ENCODE measurements at regions not wholly inside any gene's neighbourhood (a gene's known extent, or its start where the extent isn't known, plus 50 kb on each side); places are given as distances from the start of the nearest gene placed in this dataset.

DNA sequence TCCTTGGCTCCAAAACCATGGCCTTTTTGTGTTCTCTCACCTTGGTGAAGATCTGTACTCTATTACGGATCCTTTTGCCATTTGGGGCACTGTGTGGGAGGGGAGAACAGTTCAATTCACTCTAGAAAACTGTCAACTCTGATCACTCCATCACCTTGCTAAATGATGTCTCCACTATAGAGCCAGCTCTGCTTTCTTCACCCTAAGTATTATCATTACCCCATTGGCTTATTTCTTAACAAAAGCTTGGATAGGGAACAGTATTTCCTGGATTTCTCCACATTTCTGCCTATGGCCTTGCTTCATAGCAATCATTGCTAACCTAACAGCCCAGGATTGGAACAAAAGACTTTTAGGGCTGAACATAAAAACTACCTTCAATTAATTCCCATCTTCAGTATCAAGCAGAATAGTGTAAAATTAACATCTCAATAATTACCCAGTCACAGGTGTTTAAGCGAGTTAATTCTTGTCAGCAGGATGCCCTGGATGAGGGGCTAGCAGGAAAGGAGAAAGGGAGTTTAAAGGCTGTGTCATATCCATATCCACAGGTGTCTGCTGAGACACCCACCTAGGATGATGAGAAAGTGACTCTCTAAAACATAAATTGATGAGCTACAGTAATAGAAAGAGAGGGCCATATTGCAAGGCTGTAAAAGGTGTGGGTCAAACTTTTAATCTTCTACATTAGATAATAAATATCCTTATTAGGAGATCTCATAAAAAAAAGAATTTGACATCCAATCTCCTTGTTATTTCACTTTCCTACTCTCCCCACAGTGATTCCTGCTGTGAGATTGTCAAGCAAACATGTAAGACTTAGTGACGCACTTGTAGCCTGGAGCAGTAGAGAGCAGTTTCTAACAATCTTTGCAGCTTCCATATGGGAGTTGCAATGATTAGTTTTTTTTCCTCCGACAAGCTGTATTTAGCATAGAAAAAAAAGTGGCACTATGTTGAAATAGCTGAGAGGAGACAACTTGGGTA is 589.5 kb upstream of the NXPH2 start:
- Histone ChIP-seq H3K4me1 (replicated peaks in 1 of 2) (peaks cover 6 to 9% of the 10 kb centered on the region in 2 donors), H3K27ac (no peak overlapping the region), H3K4me3 (no peak overlapping the region)
- 0 to 100% (median 60%) methylated on average over 1 to 4 of the region's 4 CpGs for WGBS, 10 experiments
- in situ Hi-C loops (cut with MboI; ENCODE audit: low pct_unique_long_range_greater_than_20kb in 2 of 9, low sequenced_read_pairs in 9 of 9, unreplicated experiment in 9 of 9): no loop called here
- no peak for ATAC-seq (replicated peaks in 6 of 8)

DNA sequence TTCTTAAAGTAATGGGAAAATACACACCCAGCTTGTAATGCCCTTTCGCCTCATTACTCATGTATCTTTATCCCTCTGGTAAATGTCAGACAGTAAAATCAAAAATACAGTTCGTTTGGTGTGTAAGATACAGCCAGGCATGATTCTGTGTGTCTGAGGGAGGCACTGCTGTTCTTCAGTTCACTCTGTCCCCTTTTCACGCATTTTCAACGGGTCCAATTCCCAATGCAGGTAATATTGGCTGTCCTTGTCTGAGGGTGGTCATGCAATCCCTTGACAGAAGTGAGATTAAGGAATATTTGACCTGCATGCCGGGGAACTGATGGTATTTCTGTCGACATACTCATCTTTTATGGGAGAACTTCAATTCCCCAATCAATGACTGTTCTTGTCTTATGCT is 587.2 kb upstream of the NXPH2 start:
- ATAC-seq (replicated peaks in 6 of 8): peak in 1 of 8 experiments; percentile 15
- Histone ChIP-seq H3K4me3 (no peak overlapping the region), H3K4me1 (replicated peaks in 1 of 2) (peaks cover 6 to 9% of the 10 kb centered on the region in 2 donors), H3K27ac (no peak overlapping the region)
- WGBS, 10 experiments: 3 to 100% (median 59%) methylated on average over 1 to 6 of the region's 6 CpGs; no CpG with 5 or more reads in 3 of the 10 experiments
- in situ Hi-C loops (cut with MboI; ENCODE audit: low pct_unique_long_range_greater_than_20kb in 2 of 9, low sequenced_read_pairs in 9 of 9, unreplicated experiment in 9 of 9): no loop called here

DNA sequence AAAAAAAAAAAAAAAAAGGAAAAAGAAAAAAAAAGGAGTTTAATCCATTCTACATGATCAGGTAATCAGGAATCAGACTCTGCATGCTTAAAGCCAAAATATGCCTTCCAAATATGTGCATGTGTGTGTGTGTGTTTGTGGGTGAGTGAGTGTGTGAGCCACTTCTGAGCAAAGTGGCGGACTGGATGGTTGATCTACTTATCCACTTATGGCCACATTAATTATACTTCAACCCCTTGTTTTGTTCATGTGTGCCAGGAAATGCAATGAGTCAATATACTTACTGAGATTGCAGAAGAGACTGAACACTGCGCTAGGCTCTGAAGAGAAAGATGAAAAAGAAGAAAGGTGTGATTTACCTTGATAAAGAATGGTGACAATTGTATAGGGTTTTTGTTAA is 586.5 kb upstream of the NXPH2 start:
- in situ Hi-C loops (cut with MboI; ENCODE audit: low pct_unique_long_range_greater_than_20kb in 2 of 9, low sequenced_read_pairs in 9 of 9, unreplicated experiment in 9 of 9): no loop called here
- no peak overlapping the region for H3K4me3 ChIP-seq
- WGBS, 10 experiments: 17 to 100% (median 87%) methylated on average over 1 to 2 of the region's 2 CpGs; no CpG with 5 or more reads in 2 of the 10 experiments
- ATAC-seq (replicated peaks in 6 of 8): peak in 1 of 8 experiments; percentile 55
- peaks cover 6 to 9% of the 10 kb centered on the region in 2 donors for H3K4me1 ChIP-seq (replicated peaks in 1 of 2)
- no peak overlapping the region for H3K27ac ChIP-seq

DNA sequence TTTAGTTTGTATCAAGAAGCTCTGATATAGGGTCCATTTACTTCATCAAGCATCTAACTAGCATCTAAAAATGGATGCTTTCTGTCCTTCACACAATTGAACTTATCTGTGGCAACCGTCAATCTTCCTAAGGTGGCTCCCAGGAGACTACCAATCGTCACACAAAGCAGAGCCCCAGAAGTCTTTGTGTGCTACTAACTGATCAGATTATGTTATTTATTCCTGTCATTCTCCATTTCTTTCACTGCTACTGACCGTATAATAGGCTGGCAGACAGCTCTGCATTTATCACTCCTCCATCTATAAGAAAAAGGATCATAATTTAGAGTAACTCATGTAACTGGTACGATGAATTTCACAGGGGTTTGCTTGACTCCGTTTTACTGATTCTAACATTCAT is 585.0 kb upstream of the NXPH2 start:
- Histone ChIP-seq H3K4me3 (no peak overlapping the region), H3K4me1 (replicated peaks in 1 of 2) (peaks cover 6 to 9% of the 10 kb centered on the region in 2 donors), H3K27ac (no peak overlapping the region)
- WGBS, 10 experiments: 0 to 78% (median 60%) methylated on average over 2 to 5 of the region's 5 CpGs; no CpG with 5 or more reads in 3 of the 10 experiments
- peak in 3 of 8 experiments; percentile 37 to 75 (median 70) for ATAC-seq (replicated peaks in 6 of 8)
- in situ Hi-C loops (cut with MboI; ENCODE audit: low pct_unique_long_range_greater_than_20kb in 2 of 9, low sequenced_read_pairs in 9 of 9, unreplicated experiment in 9 of 9): no loop called here

DNA sequence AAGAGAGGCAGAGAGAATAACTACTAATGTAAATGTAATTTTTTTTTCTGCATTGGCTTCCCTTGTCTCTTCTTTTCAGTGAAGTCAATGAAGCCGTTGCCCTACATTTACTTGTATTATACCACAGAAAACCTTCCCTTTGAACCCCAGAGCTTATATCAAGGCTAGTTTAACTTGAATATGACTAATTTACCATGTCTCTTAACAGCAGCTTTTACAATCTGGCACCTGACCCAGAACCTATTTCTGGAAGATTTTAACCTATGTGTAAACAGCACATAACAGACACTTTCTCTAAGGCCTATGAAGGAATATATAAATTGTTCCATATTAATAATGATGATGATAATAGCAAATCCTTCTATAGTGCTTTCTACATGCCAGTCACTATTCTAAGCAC is 580.5 kb upstream of the NXPH2 start:
- Histone ChIP-seq H3K27ac (no peak overlapping the region), H3K4me1 (replicated peaks in 1 of 2) (peaks cover 0 to 8% of the 10 kb centered on the region in 2 donors), H3K4me3 (no peak overlapping the region)
- in situ Hi-C loops (cut with MboI; ENCODE audit: low pct_unique_long_range_greater_than_20kb in 2 of 9, low sequenced_read_pairs in 9 of 9, unreplicated experiment in 9 of 9): no loop called here
- 0 to 100% (median 44%) methylated on average over 1 of the region's 1 CpG; no CpG with 5 or more reads in 2 of the 10 experiments for WGBS, 10 experiments
- ATAC-seq (replicated peaks in 6 of 8): no peak

DNA sequence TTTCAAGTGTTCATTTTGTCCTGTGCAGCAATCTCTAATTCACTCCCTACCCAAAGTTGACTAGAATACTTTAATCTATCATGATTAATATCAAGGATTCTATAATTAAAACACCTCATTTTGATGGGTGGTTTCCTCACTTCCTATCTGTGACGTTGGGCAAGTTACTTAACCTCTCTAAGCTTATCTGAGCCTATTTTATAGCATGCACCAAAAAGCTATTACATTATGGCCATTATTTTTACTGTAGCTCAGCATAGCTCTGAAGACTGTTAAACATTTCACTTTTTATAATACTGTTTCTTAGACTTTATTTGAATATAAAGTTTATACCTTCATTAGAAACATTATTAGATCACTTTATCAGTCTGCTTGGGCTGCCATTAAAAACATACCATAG is 579.6 kb upstream of the NXPH2 start:
- ATAC-seq (replicated peaks in 6 of 8): no peak
- Histone ChIP-seq H3K27ac (no peak overlapping the region), H3K4me1 (replicated peaks in 1 of 2) (peaks cover 0 to 5% of the 10 kb centered on the region in 2 donors), H3K4me3 (no peak overlapping the region)
- WGBS, 10 experiments: 0 to 67% (median 9%) methylated on average over 1 of the region's 1 CpG; no CpG with 5 or more reads in 4 of the 10 experiments
- in situ Hi-C loops (cut with MboI; ENCODE audit: low pct_unique_long_range_greater_than_20kb in 2 of 9, low sequenced_read_pairs in 9 of 9, unreplicated experiment in 9 of 9): no loop called here

DNA sequence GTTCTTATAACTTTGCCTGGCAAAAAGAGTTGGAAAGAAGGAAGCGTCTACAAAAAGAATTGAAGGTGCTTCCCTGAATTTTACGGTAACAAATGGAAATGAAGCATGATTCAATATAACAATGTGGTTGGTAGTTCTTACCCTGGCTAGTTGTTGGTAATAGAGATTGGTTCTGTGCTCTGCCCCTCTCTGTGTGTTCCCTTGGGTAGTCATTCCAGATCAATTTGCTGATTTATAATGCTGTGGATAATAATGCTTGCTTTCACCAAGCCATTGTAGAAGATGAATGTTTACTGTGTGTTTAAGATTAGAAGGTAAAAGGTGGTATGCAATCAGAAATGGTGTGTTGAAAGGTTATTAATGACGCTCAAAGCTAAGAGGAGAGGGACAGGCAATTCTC is 577.8 kb upstream of the NXPH2 start:
- no peak overlapping the region for H3K4me3 ChIP-seq
- 17 to 93% (median 73%) methylated on average over 2 to 3 of the region's 3 CpGs; no CpG with 5 or more reads in 1 of the 10 experiments for WGBS, 10 experiments
- in situ Hi-C loops (cut with MboI; ENCODE audit: low pct_unique_long_range_greater_than_20kb in 2 of 9, low sequenced_read_pairs in 9 of 9, unreplicated experiment in 9 of 9): no loop called here
- H3K4me1 ChIP-seq (replicated peaks in 1 of 2): peaks cover 0 to 5% of the 10 kb centered on the region in 2 donors
- ATAC-seq (replicated peaks in 6 of 8): peak in 5 of 8 experiments; percentile 35 to 82 (median 41)
- H3K27ac ChIP-seq: no peak overlapping the region

- ATAC-seq (replicated peaks in 6 of 8): no peak
- in situ Hi-C loops (cut with MboI; ENCODE audit: low pct_unique_long_range_greater_than_20kb in 2 of 9, low sequenced_read_pairs in 9 of 9, unreplicated experiment in 9 of 9): no loop called here
- WGBS, 10 experiments: 0 to 90% (median 80%) methylated on average over 1 of the region's 1 CpG; no CpG with 5 or more reads in 5 of the 10 experiments
- H3K27ac ChIP-seq: no peak overlapping the region
- H3K4me1 ChIP-seq (replicated peaks in 1 of 2): peaks cover 0 to 5% of the 10 kb centered on the region in 2 donors
- H3K4me3 ChIP-seq: no peak overlapping the region
Observed at GRCh38 chr2:139354518-139354917, 574.3 kb upstream of the NXPH2 start.

DNA sequence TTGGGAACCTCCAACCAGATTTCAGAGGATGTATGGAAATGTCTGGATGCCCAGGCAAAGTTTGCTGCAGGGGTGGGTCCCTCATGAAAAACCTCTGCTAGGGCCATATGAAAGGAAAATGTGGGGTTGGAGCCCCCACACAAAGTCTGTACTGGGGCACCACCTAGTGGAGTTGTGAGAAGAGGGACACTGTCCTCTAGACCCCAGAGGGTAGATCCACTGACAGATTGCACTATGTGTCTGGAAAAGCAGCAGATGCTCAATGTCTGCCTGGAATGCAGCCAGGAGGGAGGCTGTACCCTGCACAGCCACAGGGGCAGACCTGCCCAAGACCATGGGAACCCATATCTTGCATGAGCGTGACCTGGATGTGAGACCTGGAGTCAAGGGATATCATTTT is 573.7 kb upstream of the NXPH2 start:
- Histone ChIP-seq H3K27ac (no peak overlapping the region), H3K4me3 (no peak overlapping the region), H3K4me1 (replicated peaks in 1 of 2) (peaks cover 0 to 5% of the 10 kb centered on the region in 2 donors)
- 13 to 83% (median 70%) methylated on average over 1 of the region's 1 CpG; no CpG with 5 or more reads in 6 of the 10 experiments for WGBS, 10 experiments
- no peak for ATAC-seq (replicated peaks in 6 of 8)
- in situ Hi-C loops (cut with MboI; ENCODE audit: low pct_unique_long_range_greater_than_20kb in 2 of 9, low sequenced_read_pairs in 9 of 9, unreplicated experiment in 9 of 9): no loop called here

- ATAC-seq (replicated peaks in 6 of 8): no peak
Observed at GRCh38 chr2:139317259-139317658, 537.1 kb upstream of the NXPH2 start.

GRCh38 chr2:139314059-139314458 is 533.9 kb upstream of the NXPH2 start:
- 22 to 100% (median 82%) methylated on average over 1 of the region's 1 CpG; no CpG with 5 or more reads in 2 of the 10 experiments for WGBS, 10 experiments
- H3K27ac ChIP-seq: no peak overlapping the region
- no peaks in the 10 kb centered on the region for H3K4me1 ChIP-seq (replicated peaks in 1 of 2)
- H3K4me3 ChIP-seq: no peak overlapping the region
- in situ Hi-C loops (cut with MboI; ENCODE audit: low pct_unique_long_range_greater_than_20kb in 2 of 9, low sequenced_read_pairs in 9 of 9, unreplicated experiment in 9 of 9): no loop called here
- peak in 1 of 8 experiments; percentile 16 for ATAC-seq (replicated peaks in 6 of 8)

More at GRCh38 chr2:139317259-139317658, 537.1 kb upstream of the NXPH2 start:
- WGBS, 10 experiments: 0 to 44% (median 20%) methylated on average over 1 of the region's 1 CpG; no CpG with 5 or more reads in 1 of the 10 experiments
- in situ Hi-C loops (cut with MboI; ENCODE audit: low pct_unique_long_range_greater_than_20kb in 2 of 9, low sequenced_read_pairs in 9 of 9, unreplicated experiment in 9 of 9): no loop called here
- H3K4me3 ChIP-seq: no peak overlapping the region
- no peak overlapping the region for H3K27ac ChIP-seq
- no peaks in the 10 kb centered on the region for H3K4me1 ChIP-seq (replicated peaks in 1 of 2)

DNA sequence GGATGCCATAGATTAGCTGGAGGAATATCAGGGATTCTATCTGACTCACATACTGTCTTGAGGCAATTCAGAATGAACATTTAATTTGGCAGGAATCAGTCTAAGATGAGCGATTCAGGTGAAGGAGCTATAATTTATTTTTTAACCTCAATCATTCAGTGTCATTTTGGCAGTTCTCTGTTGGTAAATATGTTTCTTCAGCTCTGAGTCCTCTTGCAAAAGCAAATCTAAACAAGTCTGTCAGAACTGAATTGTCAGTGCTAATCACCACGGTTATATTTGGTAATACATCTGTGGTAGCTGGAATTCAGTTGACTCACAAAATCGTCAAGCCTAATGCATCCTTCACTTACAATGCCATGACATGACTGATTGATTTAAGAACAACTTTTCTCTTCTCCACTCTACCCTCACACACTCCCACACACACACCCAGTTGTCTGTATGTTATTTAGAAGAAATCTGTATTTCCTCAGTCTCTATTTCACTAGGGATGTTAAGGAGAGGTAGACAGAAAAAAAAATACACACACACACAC is 516.6 kb upstream of the NXPH2 start:
- H3K27ac ChIP-seq: no peak overlapping the region
- no peak overlapping the region for H3K4me3 ChIP-seq
- H3K4me1 ChIP-seq (replicated peaks in 1 of 2): peaks cover 0 to 2% of the 10 kb centered on the region in 2 donors
- 0 to 90% (median 66%) methylated on average over 1 to 3 of the region's 3 CpGs; no CpG with 5 or more reads in 1 of the 10 experiments for WGBS, 10 experiments
- ATAC-seq (replicated peaks in 6 of 8): no peak
- in situ Hi-C loops (cut with MboI; ENCODE audit: low pct_unique_long_range_greater_than_20kb in 2 of 9, low sequenced_read_pairs in 9 of 9, unreplicated experiment in 9 of 9): no loop called here

DNA sequence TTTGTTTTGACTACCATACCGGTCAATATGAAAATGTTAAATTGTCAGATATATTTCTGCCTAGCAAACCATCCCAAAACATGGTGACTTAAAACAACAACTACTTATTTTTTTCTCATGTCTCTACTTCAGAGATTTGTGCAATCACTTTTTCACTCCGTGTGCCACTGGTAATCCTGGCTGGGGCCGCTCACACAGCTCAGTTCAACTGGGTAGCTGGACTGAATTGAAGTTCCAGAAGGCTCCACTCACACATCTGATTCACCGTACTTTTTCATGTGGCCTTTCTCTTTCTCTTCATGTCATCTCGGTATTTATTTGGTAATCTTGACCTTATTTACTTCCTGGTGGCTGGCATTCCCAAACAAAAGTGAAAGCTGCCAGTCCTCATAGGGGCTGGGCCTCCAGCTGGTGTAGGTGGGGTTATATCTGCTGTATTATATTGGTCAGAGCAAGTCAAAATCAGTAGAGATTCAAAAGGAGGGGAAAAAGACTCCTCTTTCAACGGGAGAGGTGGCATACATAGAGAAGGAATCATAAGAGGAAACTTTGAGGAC is 513.9 kb upstream of the NXPH2 start:
- ATAC-seq (replicated peaks in 6 of 8): peak in 1 of 8 experiments; percentile 48
- no peak overlapping the region for H3K4me3 ChIP-seq
- H3K4me1 ChIP-seq (replicated peaks in 1 of 2): peaks cover 0 to 2% of the 10 kb centered on the region in 2 donors
- H3K27ac ChIP-seq: no peak overlapping the region
- WGBS, 10 experiments: 6 to 100% (median 80%) methylated on average over 1 to 6 of the region's 6 CpGs; no CpG with 5 or more reads in 1 of the 10 experiments
- in situ Hi-C loops (cut with MboI; ENCODE audit: low pct_unique_long_range_greater_than_20kb in 2 of 9, low sequenced_read_pairs in 9 of 9, unreplicated experiment in 9 of 9): no loop called here

Data from motor neuron (in vitro differentiated cells).